ENCODE measurements at regions not wholly inside any gene's neighbourhood (a gene's known extent, or its start where the extent isn't known, plus 50 kb on each side); places are given as distances from the start of the nearest gene placed in this dataset.
"Not testable (repeated sequence)": the region's sequence is repeated elsewhere in the genome, so short reads cannot be mapped to it uniquely, and the experiment has no call there.

- peaks cover 0 to 2% (median 0%) of the 10 kb centered on the region in 3 experiments; a peak in 2 of 7 replicates for H3K36me3 Mint-ChIP-seq (ENCODE audit: insufficient read depth in 1 of 3, low read depth in 3 of 3)
- no peak overlapping the region for H2BK20ac ChIP-seq (ENCODE audit: low read depth, low read length, poor library complexity, severe bottlenecking)
- no peak overlapping the region for H2AFZ ChIP-seq (ENCODE audit: low read length)
- H3K4ac ChIP-seq (ENCODE audit: low read depth, low read length) = no peak overlapping the region
- no peak overlapping the region for H3K14ac ChIP-seq (ENCODE audit: insufficient read depth, low read length)
- no peaks in the 10 kb centered on the region for H3K79me2 ChIP-seq (ENCODE audit: insufficient read depth, low read length)
- H3K4me1 ChIP-seq (ENCODE audit: insufficient read depth, low read length) = no peaks in the 10 kb centered on the region; the same call in 1 of the 2 replicates
- H3K27me3 ChIP-seq (ENCODE audit: insufficient read depth, low read length) = no peaks in the 10 kb centered on the region
- H3K18ac ChIP-seq (ENCODE audit: insufficient read length, low read depth, low read length) = no peak overlapping the region
- TF ChIP-seq CTCF (conservative IDR thresholded peaks at IDR 0.05) = no peak
- no peak overlapping the region for H4K91ac ChIP-seq (ENCODE audit: insufficient read length, low read depth, low read length)
- H2BK12ac ChIP-seq (ENCODE audit: insufficient read length, low read depth, low read length) = no peak overlapping the region
- no peak overlapping the region for H3K56ac ChIP-seq (ENCODE audit: insufficient read length, low read depth, low read length)
- no peaks in the 10 kb centered on the region for H3K27me3 Mint-ChIP-seq (ENCODE audit: low read depth)
- H2AK5ac ChIP-seq (ENCODE audit: insufficient read length, low read length) = no peak overlapping the region
- no peaks in the 10 kb centered on the region for H3K9me3 Mint-ChIP-seq
- no peak overlapping the region for H3K23ac ChIP-seq (ENCODE audit: insufficient read length, low read depth, low read length)
- H3K4me1 Mint-ChIP-seq = peaks cover 12 to 21% of the 10 kb centered on the region in 2 experiments
- H2BK120ac ChIP-seq (ENCODE audit: low read depth, low read length, poor library complexity, severe bottlenecking) = no peak overlapping the region
- H2BK15ac ChIP-seq (ENCODE audit: low read depth, low read length) = no peak overlapping the region; the same call in 1 of the 2 replicates
- H3K79me1 ChIP-seq (ENCODE audit: insufficient read depth, low read depth, low read length, poor library complexity, severe bottlenecking) = no peaks in the 10 kb centered on the region
- no peaks in the 10 kb centered on the region for H3K9me3 ChIP-seq (ENCODE audit: control insufficient read depth, low read depth, low read length)
- no peak overlapping the region for H3K4me2 ChIP-seq (ENCODE audit: insufficient read depth, insufficient read length, low read length)
- no peak overlapping the region for H3K4me3 Mint-ChIP-seq
- no peak overlapping the region for H4K8ac ChIP-seq (replicated peaks; ENCODE audit: insufficient read length, low read depth, low read length)
- DNase-seq = no peak
- no peaks in the 10 kb centered on the region for H3K23me2 ChIP-seq (ENCODE audit: insufficient read length, low read depth, low read length, poor library complexity, severe bottlenecking)
- H2BK5ac ChIP-seq (ENCODE audit: insufficient read length, low read length) = no peak overlapping the region
- no peak overlapping the region for H3K27ac ChIP-seq (ENCODE audit: insufficient read length, low read depth, low read length)
- WGBS (ENCODE audit: extremely low coverage, insufficient read length, low lambda C conversion rate) = no CpG with 5 or more reads among the region's 4 CpGs
- no peak overlapping the region for H3K9ac ChIP-seq (ENCODE audit: extremely low read depth, insufficient read length, low read length)
- no peak overlapping the region for H3T11ph ChIP-seq (ENCODE audit: low read length)
- no peaks in the 10 kb centered on the region for H4K20me1 ChIP-seq (ENCODE audit: control insufficient read depth, insufficient read depth, insufficient read length)
- no peak overlapping the region; a peak in 1 of 7 replicates for H3K27ac Mint-ChIP-seq
- H4K5ac ChIP-seq (ENCODE audit: insufficient read length, low read depth, low read length) = no peak overlapping the region
Observed at GRCh38 chr5:67790390-67790789, 425.2 kb upstream of the PIK3R1 start.

DNA sequence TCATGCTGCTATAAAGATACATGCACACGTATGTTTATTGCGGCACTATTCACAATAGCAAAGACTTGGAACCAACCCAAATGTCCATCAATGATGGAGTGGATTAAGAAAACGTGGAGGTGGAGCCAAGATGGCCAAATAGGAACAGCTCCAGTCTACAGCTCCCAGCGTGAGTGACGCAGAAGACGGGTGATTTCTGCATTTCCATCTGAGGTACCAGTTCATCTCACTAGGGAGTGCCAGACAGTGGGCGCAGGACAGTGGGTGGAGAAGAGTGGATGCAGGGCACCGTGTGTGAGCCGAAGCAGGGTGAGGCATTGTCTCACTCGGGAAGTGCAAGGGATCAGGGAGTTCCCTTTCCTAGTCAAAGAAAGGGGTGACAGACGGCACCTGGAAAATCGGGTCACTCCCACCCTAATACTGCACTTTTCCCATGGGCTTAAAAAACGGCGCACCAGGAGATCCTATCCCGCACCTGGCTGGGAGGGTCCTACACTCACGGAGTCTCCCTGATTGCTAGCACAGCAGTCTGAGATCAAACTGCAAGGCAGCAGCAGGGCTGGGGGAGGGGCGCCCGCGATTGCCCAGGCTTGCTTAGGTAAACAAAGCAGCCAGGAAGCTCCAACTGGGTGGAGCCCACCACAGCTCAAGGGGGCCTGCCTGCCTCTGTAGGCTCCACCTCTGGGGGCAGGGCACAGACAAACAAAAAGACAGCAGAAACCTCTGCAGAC is 435.5 kb upstream of the PIK3R1 start:
- H2BK15ac ChIP-seq (ENCODE audit: low read depth, low read length); H3K27me3 Mint-ChIP-seq (ENCODE audit: low read depth); H2BK5ac ChIP-seq (ENCODE audit: insufficient read length, low read length); H3K14ac ChIP-seq (ENCODE audit: insufficient read depth, low read length); H2AFZ ChIP-seq (ENCODE audit: low read length); H3K23ac ChIP-seq (ENCODE audit: insufficient read length, low read depth, low read length); H3K9me3 ChIP-seq (ENCODE audit: control insufficient read depth, low read depth, low read length); H3K79me1 ChIP-seq (ENCODE audit: insufficient read depth, low read depth, low read length, poor library complexity, severe bottlenecking); H3K27me3 ChIP-seq (ENCODE audit: insufficient read depth, low read length); H3K18ac ChIP-seq (ENCODE audit: insufficient read length, low read depth, low read length); H2AK5ac ChIP-seq (ENCODE audit: insufficient read length, low read length); H3T11ph ChIP-seq (ENCODE audit: low read length); H2BK120ac ChIP-seq (ENCODE audit: low read depth, low read length, poor library complexity, severe bottlenecking); H2BK12ac ChIP-seq (ENCODE audit: insufficient read length, low read depth, low read length); H3K23me2 ChIP-seq (ENCODE audit: insufficient read length, low read depth, low read length, poor library complexity, severe bottlenecking); H3K4me1 ChIP-seq (ENCODE audit: insufficient read depth, low read length); H4K91ac ChIP-seq (ENCODE audit: insufficient read length, low read depth, low read length); H4K5ac ChIP-seq (ENCODE audit: insufficient read length, low read depth, low read length); H3K56ac ChIP-seq (ENCODE audit: insufficient read length, low read depth, low read length); H4K20me1 ChIP-seq (ENCODE audit: control insufficient read depth, insufficient read depth, insufficient read length); H3K4ac ChIP-seq (ENCODE audit: low read depth, low read length); H2BK20ac ChIP-seq (ENCODE audit: low read depth, low read length, poor library complexity, severe bottlenecking); H3K27ac ChIP-seq (ENCODE audit: insufficient read length, low read depth, low read length); H3K9ac ChIP-seq (ENCODE audit: extremely low read depth, insufficient read length, low read length); H3K79me2 ChIP-seq (ENCODE audit: insufficient read depth, low read length); H4K8ac ChIP-seq (replicated peaks; ENCODE audit: insufficient read length, low read depth, low read length): not testable (repeated sequence)
- peak overlapping the region in 1 of 2 experiments; percentile 65; a peak in 3 of 5 replicates for H3K4me3 Mint-ChIP-seq
- no CpG with 5 or more reads among the region's 19 CpGs for WGBS (ENCODE audit: extremely low coverage, insufficient read length, low lambda C conversion rate)
- peaks cover 11 to 24% (median 12%) of the 10 kb centered on the region in 3 experiments for H3K36me3 Mint-ChIP-seq (ENCODE audit: insufficient read depth in 1 of 3, low read depth in 3 of 3)
- H3K4me2 ChIP-seq (ENCODE audit: insufficient read depth, insufficient read length, low read length) = peak overlapping the region; percentile 53
- H3K4me1 Mint-ChIP-seq = peaks cover 16 to 18% of the 10 kb centered on the region in 2 experiments
- peak overlapping the region in 2 of 3 experiments; percentile 68 to 95; a peak in 3 of 7 replicates for H3K27ac Mint-ChIP-seq
- DNase-seq = peak; percentile 81
- H3K9me3 Mint-ChIP-seq = peaks cover 20 to 25% of the 10 kb centered on the region in 2 experiments
